ENCODE measurements at regions not wholly inside any gene's neighbourhood (a gene's known extent, or its start where the extent isn't known, plus 50 kb on each side); places are given as distances from the start of the nearest gene placed in this dataset.
"Not testable (repeated sequence)": the region's sequence is repeated elsewhere in the genome, so short reads cannot be mapped to it uniquely, and the experiment has no call there.

DNA sequence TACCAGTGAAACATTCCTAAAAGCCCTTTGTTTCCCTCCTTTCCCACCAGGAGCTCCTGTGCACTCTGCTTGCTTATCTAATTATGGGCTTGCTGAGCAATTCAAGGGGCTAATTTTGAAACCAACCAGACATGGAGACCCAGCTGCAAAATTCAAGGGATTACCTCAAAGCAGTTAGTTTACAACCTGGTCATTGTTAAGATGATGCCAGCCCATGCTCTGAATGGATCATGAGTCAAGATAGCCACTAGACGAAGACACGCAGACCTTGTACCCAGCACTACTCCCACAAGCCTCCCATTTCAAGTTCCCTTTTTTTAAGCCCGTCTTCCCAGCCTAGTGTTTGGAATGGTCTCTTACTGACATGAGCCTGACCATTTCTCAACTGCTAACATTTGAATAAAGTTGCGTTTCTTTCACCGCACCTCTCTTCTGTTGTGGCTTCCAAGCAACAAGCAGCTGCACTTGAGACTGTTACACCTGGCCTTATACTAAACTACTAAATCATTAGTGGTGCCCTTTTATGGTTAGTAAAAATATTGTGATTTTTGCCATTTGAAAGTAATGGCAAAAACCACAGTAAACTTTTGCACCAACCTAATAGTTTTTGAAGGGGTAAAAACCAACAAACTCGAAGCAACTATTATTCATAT lies 315.3 kb upstream of the LUZP2 start:
- ATAC-seq (no peak), DNase-seq (no peak)
- TF ChIP-seq, protein P1, sequence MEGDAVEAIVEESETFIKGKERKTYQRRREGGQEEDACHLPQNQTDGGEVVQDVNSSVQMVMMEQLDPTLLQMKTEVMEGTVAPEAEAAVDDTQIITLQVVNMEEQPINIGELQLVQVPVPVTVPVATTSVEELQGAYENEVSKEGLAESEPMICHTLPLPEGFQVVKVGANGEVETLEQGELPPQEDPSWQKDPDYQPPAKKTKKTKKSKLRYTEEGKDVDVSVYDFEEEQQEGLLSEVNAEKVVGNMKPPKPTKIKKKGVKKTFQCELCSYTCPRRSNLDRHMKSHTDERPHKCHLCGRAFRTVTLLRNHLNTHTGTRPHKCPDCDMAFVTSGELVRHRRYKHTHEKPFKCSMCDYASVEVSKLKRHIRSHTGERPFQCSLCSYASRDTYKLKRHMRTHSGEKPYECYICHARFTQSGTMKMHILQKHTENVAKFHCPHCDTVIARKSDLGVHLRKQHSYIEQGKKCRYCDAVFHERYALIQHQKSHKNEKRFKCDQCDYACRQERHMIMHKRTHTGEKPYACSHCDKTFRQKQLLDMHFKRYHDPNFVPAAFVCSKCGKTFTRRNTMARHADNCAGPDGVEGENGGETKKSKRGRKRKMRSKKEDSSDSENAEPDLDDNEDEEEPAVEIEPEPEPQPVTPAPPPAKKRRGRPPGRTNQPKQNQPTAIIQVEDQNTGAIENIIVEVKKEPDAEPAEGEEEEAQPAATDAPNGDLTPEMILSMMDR (IDR thresholded peaks at IDR 0.05): no peak
- Histone ChIP-seq H3K27me3 (ENCODE audit: insufficient read depth in 3 of 3, low read length in 2 of 3) (no peaks in the 10 kb centered on the region), H3K27ac (no peak overlapping the region), H3K9me3 (no peaks in the 10 kb centered on the region), H3K4me1 (no peaks in the 10 kb centered on the region), H3K4me3 (no peak overlapping the region), H3K36me3 (ENCODE audit: insufficient read depth in 1 of 2, low read depth in 1 of 2) (no peaks in the 10 kb centered on the region)
- WGBS, 3 donors: 71 to 73% (median 72%) methylated on average over 6 of the region's 6 CpGs
- intact Hi-C loops (cut with DNase I): no loop called here

DNA sequence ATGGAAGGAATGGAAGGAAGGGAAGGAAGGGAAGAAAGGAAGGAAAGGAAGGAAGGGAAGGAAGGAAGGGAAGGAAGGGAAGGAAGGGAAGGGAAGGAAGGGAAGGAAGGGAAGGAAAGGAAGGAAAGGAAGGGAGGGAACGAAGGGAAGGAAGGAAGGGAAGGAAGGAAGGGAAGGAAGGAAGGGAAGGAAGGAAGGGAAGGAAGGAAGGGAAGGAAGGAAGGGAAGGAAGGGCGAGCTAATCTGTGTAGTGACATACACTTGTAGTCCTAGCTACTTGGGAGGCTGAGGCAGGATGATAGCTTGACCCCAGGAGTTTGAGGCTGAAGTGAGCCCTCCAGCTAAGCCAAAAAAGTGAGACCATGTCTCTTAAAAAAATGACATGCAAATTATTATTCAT lies 311.3 kb upstream of the LUZP2 start:
- H3K9me3 ChIP-seq; H3K27me3 ChIP-seq (ENCODE audit: insufficient read depth in 3 of 3, low read length in 2 of 3); H3K4me1 ChIP-seq; intact Hi-C loops (cut with DNase I); H3K27ac ChIP-seq; H3K36me3 ChIP-seq (ENCODE audit: insufficient read depth in 1 of 2, low read depth in 1 of 2); DNase-seq; ATAC-seq; H3K4me3 ChIP-seq: not testable (repeated sequence)
- 56 to 92% (median 72%) methylated on average over 1 to 2 of the region's 2 CpGs for WGBS, 3 donors

DNA sequence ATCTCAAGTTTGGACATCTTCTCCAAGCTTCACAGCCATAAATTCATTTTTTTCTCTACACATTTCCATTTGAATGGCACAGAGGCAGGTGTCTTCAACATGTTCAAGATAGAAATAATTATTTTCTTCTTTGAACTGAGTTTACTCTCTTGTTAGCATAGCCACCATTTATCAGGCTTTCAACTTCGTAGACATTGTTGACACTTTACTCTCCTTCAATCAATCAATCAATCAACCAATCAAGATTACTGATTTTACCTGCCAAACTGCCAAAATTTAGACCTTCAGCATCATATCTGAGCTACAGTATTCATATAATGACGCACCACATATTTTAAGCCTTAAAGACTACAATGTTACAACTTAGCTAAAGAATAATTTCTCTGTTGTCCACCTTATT lies 300.1 kb upstream of the LUZP2 start:
- no peak for DNase-seq
- TF ChIP-seq, protein P1 (IDR thresholded peaks at IDR 0.05): no peak
- intact Hi-C loops (cut with DNase I): no loop called here
- Histone ChIP-seq H3K4me3 (no peak overlapping the region), H3K36me3 (ENCODE audit: insufficient read depth in 1 of 2, low read depth in 1 of 2) (no peaks in the 10 kb centered on the region), H3K4me1 (no peaks in the 10 kb centered on the region), H3K27ac (no peak overlapping the region), H3K27me3 (ENCODE audit: insufficient read depth in 3 of 3, low read length in 2 of 3) (no peaks in the 10 kb centered on the region), H3K9me3 (no peaks in the 10 kb centered on the region)
- WGBS, 3 donors: 67 to 74% (median 71%) methylated on average over 2 of the region's 2 CpGs
- ATAC-seq: no peak

DNA sequence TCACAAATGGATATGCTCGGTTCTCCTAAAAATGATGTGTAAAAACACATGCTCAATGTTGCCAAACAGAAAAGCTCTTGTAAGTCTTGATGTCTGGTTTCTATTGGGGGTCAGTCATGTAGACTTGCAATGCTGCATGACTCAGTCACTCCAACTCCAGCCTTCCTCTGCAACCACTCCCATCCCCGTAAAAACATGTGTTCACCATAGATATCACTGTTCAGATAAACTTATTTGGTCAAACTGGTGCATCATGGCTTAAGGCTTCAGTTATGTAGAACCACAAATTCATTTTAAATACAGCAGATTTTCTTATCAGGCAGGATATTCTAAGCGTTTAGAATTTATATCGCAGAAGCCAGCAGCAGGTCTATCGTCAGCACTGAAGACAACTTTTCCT lies 298.4 kb upstream of the LUZP2 start:
- H3K27ac ChIP-seq: no peak overlapping the region
- no peaks in the 10 kb centered on the region for H3K9me3 ChIP-seq
- no peaks in the 10 kb centered on the region for H3K27me3 ChIP-seq (ENCODE audit: insufficient read depth in 3 of 3, low read length in 2 of 3)
- TF ChIP-seq, protein P1 (IDR thresholded peaks at IDR 0.05): no peak
- WGBS, 3 donors: 80 to 83% (median 81%) methylated on average over 5 of the region's 5 CpGs
- H3K4me1 ChIP-seq: no peaks in the 10 kb centered on the region
- H3K4me3 ChIP-seq: no peak overlapping the region
- ATAC-seq: no peak
- H3K36me3 ChIP-seq (ENCODE audit: insufficient read depth in 1 of 2, low read depth in 1 of 2): no peaks in the 10 kb centered on the region
- DNase-seq: no peak
- intact Hi-C loops (cut with DNase I): no loop called here

DNA sequence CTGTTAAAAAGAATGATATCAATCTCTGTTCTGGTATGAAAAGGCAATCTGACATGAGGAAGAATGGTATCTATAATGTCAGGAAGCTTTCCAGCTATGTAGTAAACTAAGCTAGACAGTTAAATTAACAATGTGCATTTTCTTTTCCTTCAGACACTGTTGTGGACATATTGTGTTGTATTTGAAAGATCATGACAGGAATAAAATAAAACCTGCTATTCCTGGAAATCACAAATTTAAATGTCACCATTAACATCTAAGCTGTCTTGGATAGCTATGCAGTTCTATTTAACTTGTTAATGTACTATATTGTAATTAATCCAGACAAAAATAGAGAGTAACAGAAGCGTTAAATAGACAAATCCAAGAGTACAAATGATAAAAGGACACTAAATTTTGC lies 297.4 kb upstream of the LUZP2 start:
- DNase-seq (no peak), ATAC-seq (no peak)
- WGBS, 3 donors: 73 to 84% (median 76%) methylated on average over 1 of the region's 1 CpG
- TF ChIP-seq, protein P1 (IDR thresholded peaks at IDR 0.05): no peak
- Histone ChIP-seq H3K4me1 (no peaks in the 10 kb centered on the region), H3K36me3 (ENCODE audit: insufficient read depth in 1 of 2, low read depth in 1 of 2) (no peaks in the 10 kb centered on the region), H3K27me3 (ENCODE audit: insufficient read depth in 3 of 3, low read length in 2 of 3) (no peaks in the 10 kb centered on the region), H3K4me3 (no peak overlapping the region), H3K9me3 (no peaks in the 10 kb centered on the region), H3K27ac (no peak overlapping the region)
- intact Hi-C loops (cut with DNase I): no loop called here
